Loucy (cell line): ENCODE measurements at regions not wholly inside any gene's neighbourhood (a gene's known extent, or its start where the extent isn't known, plus 50 kb on each side); places are given as distances from the start of the nearest gene placed in this dataset.

Experiments used
- H2AFZ ChIP-seq: fragments of 200-600 bp; sonication (generic); 2 replicates; pipeline ENCODE4 v1.6.0; 2016; ENCODE audit warnings: antibody characterized with exemption, mild to moderate bottlenecking, low read length, moderate library complexity
- H3F3A ChIP-seq: fragments of 200-600 bp; 2 replicates; pipeline ENCODE4 v1.6.0; 2016; ENCODE audit warnings: antibody characterized with exemption, low read depth, mild to moderate bottlenecking
- H3K27me3 ChIP-seq: fragments of 200-600 bp; sonication (generic); 2 replicates; pipeline ENCODE4 v1.6.1; 2014; ENCODE audit warnings: low read length, mild to moderate bottlenecking; ENCODE audit not compliant: insufficient read depth, poor library complexity, severe bottlenecking
- H3K36me3 ChIP-seq: fragments of 200-600 bp; sonication (generic); 2 replicates; pipeline ENCODE4 v1.6.1; 2016; ENCODE audit warnings: low read length; ENCODE audit not compliant: insufficient read depth
- H3K4me1 ChIP-seq: fragments of 200-600 bp; sonication (generic); 2 replicates; pipeline ENCODE4 v1.5.1; 2014; ENCODE audit warnings: low read length, mild to moderate bottlenecking; ENCODE audit not compliant: insufficient read depth, poor library complexity, severe bottlenecking
- H3K4me2 ChIP-seq: fragments of 200-600 bp; sonication (generic); 2 replicates; pipeline ENCODE4 v1.6.0; 2014; ENCODE audit warnings: antibody characterized with exemption, low read length, low read depth, mild to moderate bottlenecking; ENCODE audit not compliant: poor library complexity, severe bottlenecking
- H3K4me3 ChIP-seq: fragments of 200-600 bp; sonication (generic); 2 replicates; pipeline ENCODE4 v1.5.1; 2014; ENCODE audit warnings: low read length, mild to moderate bottlenecking, mixed read lengths; ENCODE audit not compliant: poor library complexity, severe bottlenecking
- H3K79me2 ChIP-seq: fragments of 200-600 bp; sonication (generic); 2 replicates; pipeline ENCODE4 v1.6.1; 2014; ENCODE audit warnings: low read length; ENCODE audit not compliant: insufficient read depth
- H3K9ac ChIP-seq: fragments of 200-600 bp; sonication (generic); 2 replicates; pipeline ENCODE4 v1.6.0; 2014; ENCODE audit warnings: mild to moderate bottlenecking, low read depth, low read length, moderate library complexity; ENCODE audit not compliant: poor library complexity, severe bottlenecking
- H3K9me2 ChIP-seq: fragments of 200-600 bp; sonication (generic); replicated peaks from 2 replicates; pipeline ENCODE4 v1.6.1; 2016; ENCODE audit warnings: low read depth, low read length, mixed read lengths
- H3K9me3 ChIP-seq: fragments of 200-600 bp; sonication (generic); 2 replicates; pipeline ENCODE4 v1.6.1; 2014; ENCODE audit warnings: mild to moderate bottlenecking, antibody characterized with exemption, low read length, low read depth; ENCODE audit not compliant: insufficient read depth
- H4K20me1 ChIP-seq: fragments of 200-600 bp; sonication (generic); 2 replicates; pipeline ENCODE4 v1.6.0; 2014; ENCODE audit warnings: antibody characterized with exemption, low read length, mild to moderate bottlenecking; ENCODE audit not compliant: insufficient read depth, poor library complexity, severe bottlenecking
- EZH2phosphoT487 ChIP-seq: fragments of 200-600 bp; IDR thresholded peaks from 2 replicates; pipeline ENCODE4 v1.6.1; 2018; ENCODE audit warnings: antibody characterized with exemption, mild to moderate bottlenecking, moderate library complexity, borderline replicate concordance
- TF ChIP-seq, protein P1 (sequence below): fragments of 200-600 bp; sonication (generic); conservative IDR thresholded peaks from 2 replicates; pipeline ENCODE4 v1.5.1; 2014; ENCODE audit warnings: mild to moderate bottlenecking, antibody characterized with exemption, low read length

DNA sequence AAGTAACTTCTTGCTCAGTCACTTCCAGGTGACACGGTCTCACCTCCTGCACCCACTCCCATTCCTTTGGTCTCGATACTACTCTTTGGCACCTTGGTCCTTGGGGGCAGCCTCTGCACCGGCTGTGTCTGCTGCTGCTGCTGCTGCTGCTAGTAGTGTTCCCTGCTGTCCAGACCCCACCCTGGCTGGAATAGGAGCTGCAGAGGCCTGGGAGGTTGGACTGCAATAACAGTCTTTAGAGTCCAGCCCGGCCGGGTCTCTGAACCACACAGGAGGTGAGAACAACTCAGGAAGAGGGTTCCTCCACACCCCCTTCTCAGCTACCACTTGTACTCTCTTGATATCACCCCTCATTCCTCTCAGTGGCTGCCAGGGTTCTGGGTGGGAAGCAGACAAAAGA lies 231.1 kb upstream of the NLRP1 start:
- no peak overlapping the region for H3K4me3 ChIP-seq
- no peaks in the 10 kb centered on the region for H3K79me2 ChIP-seq
- no peaks in the 10 kb centered on the region for H3K4me1 ChIP-seq
- H3F3A ChIP-seq = no peaks in the 10 kb centered on the region
- H3K9me3 ChIP-seq = no peaks in the 10 kb centered on the region
- H3K9me2 ChIP-seq = no peaks in the 10 kb centered on the region
- H3K4me2 ChIP-seq = no peak overlapping the region
- no peaks in the 10 kb centered on the region for H3K36me3 ChIP-seq
- H3K27me3 ChIP-seq = no peaks in the 10 kb centered on the region
- no peak overlapping the region for H3K9ac ChIP-seq
- TF ChIP-seq, protein P1, sequence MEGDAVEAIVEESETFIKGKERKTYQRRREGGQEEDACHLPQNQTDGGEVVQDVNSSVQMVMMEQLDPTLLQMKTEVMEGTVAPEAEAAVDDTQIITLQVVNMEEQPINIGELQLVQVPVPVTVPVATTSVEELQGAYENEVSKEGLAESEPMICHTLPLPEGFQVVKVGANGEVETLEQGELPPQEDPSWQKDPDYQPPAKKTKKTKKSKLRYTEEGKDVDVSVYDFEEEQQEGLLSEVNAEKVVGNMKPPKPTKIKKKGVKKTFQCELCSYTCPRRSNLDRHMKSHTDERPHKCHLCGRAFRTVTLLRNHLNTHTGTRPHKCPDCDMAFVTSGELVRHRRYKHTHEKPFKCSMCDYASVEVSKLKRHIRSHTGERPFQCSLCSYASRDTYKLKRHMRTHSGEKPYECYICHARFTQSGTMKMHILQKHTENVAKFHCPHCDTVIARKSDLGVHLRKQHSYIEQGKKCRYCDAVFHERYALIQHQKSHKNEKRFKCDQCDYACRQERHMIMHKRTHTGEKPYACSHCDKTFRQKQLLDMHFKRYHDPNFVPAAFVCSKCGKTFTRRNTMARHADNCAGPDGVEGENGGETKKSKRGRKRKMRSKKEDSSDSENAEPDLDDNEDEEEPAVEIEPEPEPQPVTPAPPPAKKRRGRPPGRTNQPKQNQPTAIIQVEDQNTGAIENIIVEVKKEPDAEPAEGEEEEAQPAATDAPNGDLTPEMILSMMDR = no peak
- TF ChIP-seq EZH2phosphoT487 = no peak
- no peaks in the 10 kb centered on the region for H4K20me1 ChIP-seq
- H2AFZ ChIP-seq = no peak overlapping the region

GRCh38 chr17:5816491-5817070 lies 232.3 kb upstream of the NLRP1 start:
- Histone ChIP-seq H3K27me3 (no peaks in the 10 kb centered on the region), H3K9me2 (no peaks in the 10 kb centered on the region), H3K4me2 (no peak overlapping the region), H3K4me3 (no peak overlapping the region), H3F3A (no peaks in the 10 kb centered on the region), H3K9me3 (no peaks in the 10 kb centered on the region), H3K9ac (no peak overlapping the region), H2AFZ (no peak overlapping the region), H3K36me3 (no peaks in the 10 kb centered on the region), H3K4me1 (no peaks in the 10 kb centered on the region), H4K20me1 (no peaks in the 10 kb centered on the region), H3K79me2 (no peaks in the 10 kb centered on the region)
- TF ChIP-seq EZH2phosphoT487 = no peak
- TF ChIP-seq, protein P1 = no peak

GRCh38 chr17:5817475-5818395 lies 233.4 kb upstream of the NLRP1 start:
- Histone ChIP-seq H3K36me3 (no peaks in the 10 kb centered on the region), H3K9ac (no peak overlapping the region), H3K4me3 (no peak overlapping the region), H2AFZ (no peak overlapping the region), H3K4me2 (no peak overlapping the region), H4K20me1 (no peaks in the 10 kb centered on the region), H3K79me2 (no peaks in the 10 kb centered on the region), H3K9me2 (no peaks in the 10 kb centered on the region), H3K27me3 (no peaks in the 10 kb centered on the region), H3K4me1 (no peaks in the 10 kb centered on the region), H3F3A (no peaks in the 10 kb centered on the region), H3K9me3 (no peaks in the 10 kb centered on the region)
- TF ChIP-seq, protein P1 = no peak
- no peak for TF ChIP-seq EZH2phosphoT487
